Neural cell (in vitro differentiated cells): ENCODE measurements at regions not wholly inside any gene's neighbourhood (a gene's known extent, or its start where the extent isn't known, plus 50 kb on each side); places are given as distances from the start of the nearest gene placed in this dataset.

Experiments used
- EP300 ChIP-seq: fragments of 450-650 bp; conservative IDR thresholded peaks from 2 replicates; pipeline ENCODE4 v1.6.1; 2014; ENCODE audit warnings: antibody characterized with exemption, mild to moderate bottlenecking, moderate library complexity; ENCODE audit not compliant: poor library complexity, severe bottlenecking
- MXI1 ChIP-seq: fragments of 450-650 bp; conservative IDR thresholded peaks from 2 replicates; pipeline ENCODE4 v1.6.1; 2014; ENCODE audit warnings: antibody characterized with exemption, mild to moderate bottlenecking; ENCODE audit not compliant: poor library complexity, severe bottlenecking
- TF ChIP-seq, protein P1 (sequence below): fragments of 450-650 bp; IDR thresholded peaks from 2 replicates; pipeline ENCODE4 v1.5.1; 2014; ENCODE audit warnings: antibody characterized with exemption, mild to moderate bottlenecking, moderate library complexity; ENCODE audit not compliant: poor library complexity, severe bottlenecking

- TF ChIP-seq EP300 = no peak
- TF ChIP-seq, protein P1, sequence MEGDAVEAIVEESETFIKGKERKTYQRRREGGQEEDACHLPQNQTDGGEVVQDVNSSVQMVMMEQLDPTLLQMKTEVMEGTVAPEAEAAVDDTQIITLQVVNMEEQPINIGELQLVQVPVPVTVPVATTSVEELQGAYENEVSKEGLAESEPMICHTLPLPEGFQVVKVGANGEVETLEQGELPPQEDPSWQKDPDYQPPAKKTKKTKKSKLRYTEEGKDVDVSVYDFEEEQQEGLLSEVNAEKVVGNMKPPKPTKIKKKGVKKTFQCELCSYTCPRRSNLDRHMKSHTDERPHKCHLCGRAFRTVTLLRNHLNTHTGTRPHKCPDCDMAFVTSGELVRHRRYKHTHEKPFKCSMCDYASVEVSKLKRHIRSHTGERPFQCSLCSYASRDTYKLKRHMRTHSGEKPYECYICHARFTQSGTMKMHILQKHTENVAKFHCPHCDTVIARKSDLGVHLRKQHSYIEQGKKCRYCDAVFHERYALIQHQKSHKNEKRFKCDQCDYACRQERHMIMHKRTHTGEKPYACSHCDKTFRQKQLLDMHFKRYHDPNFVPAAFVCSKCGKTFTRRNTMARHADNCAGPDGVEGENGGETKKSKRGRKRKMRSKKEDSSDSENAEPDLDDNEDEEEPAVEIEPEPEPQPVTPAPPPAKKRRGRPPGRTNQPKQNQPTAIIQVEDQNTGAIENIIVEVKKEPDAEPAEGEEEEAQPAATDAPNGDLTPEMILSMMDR = no peak
- TF ChIP-seq MXI1 = no peak
Observed at GRCh38 chr21:17368748-17369363, 144.0 kb upstream of the CXADR start.
